ENCODE measurements at regions not wholly inside any gene's neighbourhood (a gene's known extent, or its start where the extent isn't known, plus 50 kb on each side); places are given as distances from the start of the nearest gene placed in this dataset.

- no peak for DNase-seq (ENCODE audit: low read depth)
These were observed 371.0 kb upstream of the ATP2B1 start for GRCh38 chr12:90079529-90080210.

- no peak for DNase-seq (ENCODE audit: low read depth)
These were observed 369.7 kb upstream of the ATP2B1 start for GRCh38 chr12:90078344-90078743.

- DNase-seq (ENCODE audit: low read depth), result no peak
These were observed 369.1 kb upstream of the ATP2B1 start for GRCh38 chr12:90077756-90078155.

GRCh38 chr12:90076851-90077319 lies 368.2 kb upstream of the ATP2B1 start:
- DNase-seq (ENCODE audit: low read depth), result no peak

GRCh38 chr12:90075685-90076084 lies 367.0 kb upstream of the ATP2B1 start:
- no peak for DNase-seq (ENCODE audit: low read depth)

GRCh38 chr12:90074086-90074485 lies 365.4 kb upstream of the ATP2B1 start:
- DNase-seq (ENCODE audit: low read depth), result no peak

- DNase-seq (ENCODE audit: low read depth), result peak; percentile 36
These were observed 363.4 kb upstream of the ATP2B1 start for GRCh38 chr12:90071996-90072395.

GRCh38 chr12:90069711-90070110 lies 361.1 kb upstream of the ATP2B1 start:
- DNase-seq (ENCODE audit: low read depth), result no peak

GRCh38 chr12:90067791-90068190 lies 359.2 kb upstream of the ATP2B1 start:
- DNase-seq (ENCODE audit: low read depth), result no peak

- DNase-seq (ENCODE audit: low read depth), result peak; percentile 64
These were observed 356.5 kb upstream of the ATP2B1 start for GRCh38 chr12:90064852-90065801.

- no peak for DNase-seq (ENCODE audit: low read depth)
These were observed 354.2 kb upstream of the ATP2B1 start for GRCh38 chr12:90062799-90063198.

- no peak for DNase-seq (ENCODE audit: low read depth)
These were observed 353.2 kb upstream of the ATP2B1 start for GRCh38 chr12:90061809-90062208.

- DNase-seq (ENCODE audit: low read depth), result no peak
These were observed 351.4 kb upstream of the ATP2B1 start for GRCh38 chr12:90060031-90060430.

GRCh38 chr12:90058704-90059103 lies 350.1 kb upstream of the ATP2B1 start:
- DNase-seq (ENCODE audit: low read depth), result peak; percentile 64

GRCh38 chr12:90055071-90055470 lies 346.4 kb upstream of the ATP2B1 start:
- DNase-seq (ENCODE audit: low read depth), result no peak

GRCh38 chr12:90048918-90049317 lies 340.3 kb upstream of the ATP2B1 start:
- DNase-seq (ENCODE audit: low read depth), result no peak

GRCh38 chr12:90045559-90045958 lies 336.9 kb upstream of the ATP2B1 start:
- DNase-seq (ENCODE audit: low read depth), result no peak

GRCh38 chr12:90044069-90044468 lies 335.4 kb upstream of the ATP2B1 start:
- no peak for DNase-seq (ENCODE audit: low read depth)

- DNase-seq (ENCODE audit: low read depth), result no peak
These were observed 334.4 kb upstream of the ATP2B1 start for GRCh38 chr12:90042920-90043641.

- DNase-seq (ENCODE audit: low read depth), result no peak
These were observed 329.7 kb upstream of the ATP2B1 start for GRCh38 chr12:90038289-90038688.

- DNase-seq (ENCODE audit: low read depth), result no peak
These were observed 329.1 kb upstream of the ATP2B1 start for GRCh38 chr12:90037740-90038139.

- DNase-seq (ENCODE audit: low read depth), result no peak
These were observed 328.0 kb upstream of the ATP2B1 start for GRCh38 chr12:90036637-90037036.
